GM23338 (cell line): ENCODE measurements at regions not wholly inside any gene's neighbourhood (a gene's known extent, or its start where the extent isn't known, plus 50 kb on each side); places are given as distances from the start of the nearest gene placed in this dataset.

ENCODE experiments used
- CREB1 ChIP-seq: fragments of 250-450 bp; sonication (Bioruptor Pico); IDR thresholded peaks from 2 replicates; pipeline ENCODE4 v1.5.0; 2020; ENCODE audit warnings: low read depth, mild to moderate bottlenecking, moderate library complexity
- EZH2 ChIP-seq: fragments of 200-600 bp; sonication (generic); IDR thresholded peaks from one replicate; pipeline ENCODE4 v1.8.0; 2017; ENCODE audit warnings: antibody characterized with exemption, mild to moderate bottlenecking, low read depth; ENCODE audit not compliant: unreplicated experiment
- EZH2phosphoT487 ChIP-seq: fragments of 200-600 bp; sonication (generic); IDR thresholded peaks from one replicate; pipeline ENCODE4 v1.8.1; 2018; ENCODE audit warnings: antibody characterized with exemption; ENCODE audit not compliant: unreplicated experiment
- JUNB ChIP-seq: IDR thresholded peaks from one replicate; pipeline ENCODE4 v1.6.1; 2016; ENCODE audit warnings: antibody characterized with exemption; ENCODE audit not compliant: unreplicated experiment
- NANOG ChIP-seq: IDR thresholded peaks from 2 replicates; pipeline ENCODE4 v1.6.1; 2016; ENCODE audit warnings: antibody characterized with exemption, borderline replicate concordance
- POLR2AphosphoS5 ChIP-seq: IDR thresholded peaks from 2 replicates; pipeline ENCODE4 v1.6.1; 2016; ENCODE audit warnings: antibody characterized with exemption, low read depth
- REST ChIP-seq: IDR thresholded peaks from one replicate; pipeline ENCODE4 v1.6.1; 2018; ENCODE audit warnings: antibody characterized with exemption; ENCODE audit not compliant: unreplicated experiment
- STAT1 ChIP-seq: IDR thresholded peaks from one replicate; pipeline ENCODE4 v1.6.1; 2016; ENCODE audit warnings: antibody characterized with exemption; ENCODE audit not compliant: unreplicated experiment
- ZNF114 ChIP-seq: fragments of 250-450 bp; sonication (Bioruptor Pico); IDR thresholded peaks from 2 replicates; pipeline ENCODE4 v1.5.0; 2020; ENCODE audit warnings: mild to moderate bottlenecking, moderate library complexity
- ZNF331 ChIP-seq: fragments of 250-450 bp; sonication (Bioruptor Pico); IDR thresholded peaks from 2 replicates; pipeline ENCODE4 v1.5.0; 2020; ENCODE audit warnings: low read depth, mild to moderate bottlenecking, moderate library complexity
- TF ChIP-seq, protein P1 (sequence below), 2 experiments: fragments of 200-600 bp in 1 of 2; sonication (generic) in 1 of 2; conservative IDR thresholded peaks; 2 replicates each; pipeline versions ENCODE4 v1.5.1 to v1.6.1; 2016 to 2017; ENCODE audit warnings: antibody characterized with exemption in 2 of 2, low read depth in 2 of 2, mild to moderate bottlenecking in 2 of 2, moderate library complexity in 1 of 2
- TF ChIP-seq, protein P2 (sequence below): fragments of 250-450 bp; sonication (Bioruptor Pico); IDR thresholded peaks from 2 replicates; pipeline ENCODE4 v1.5.0; 2020; ENCODE audit warnings: mild to moderate bottlenecking, moderate library complexity
- TF ChIP-seq, protein P3 (sequence below): IDR thresholded peaks from 2 replicates; pipeline ENCODE4 v1.6.1; 2016; ENCODE audit warnings: antibody characterized with exemption

DNA sequence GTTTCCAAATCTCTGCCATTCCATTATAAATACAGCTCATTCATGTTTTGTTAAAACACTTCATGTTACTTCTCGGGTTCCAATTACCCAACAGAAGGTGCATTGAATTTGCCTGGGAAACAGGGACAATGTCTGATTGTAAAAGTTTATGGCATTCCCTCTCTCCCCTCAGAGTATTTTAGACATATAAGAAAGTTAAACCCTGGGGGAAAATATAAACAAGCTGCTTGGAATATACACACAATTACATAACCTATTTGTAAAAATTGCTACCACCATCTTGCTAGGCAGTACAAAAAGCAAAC, 60.0 kb downstream of the BTG1 start:
- TF ChIP-seq EZH2phosphoT487 (no peak), REST (no peak), STAT1 (no peak), POLR2AphosphoS5 (no peak), EZH2 (no peak), CREB1 (CRISPR knock-in tag) (no peak), JUNB (no peak), NANOG (no peak), ZNF114 (CRISPR knock-in tag) (no peak), ZNF331 (CRISPR knock-in tag) (no peak)
- TF ChIP-seq, protein P1, sequence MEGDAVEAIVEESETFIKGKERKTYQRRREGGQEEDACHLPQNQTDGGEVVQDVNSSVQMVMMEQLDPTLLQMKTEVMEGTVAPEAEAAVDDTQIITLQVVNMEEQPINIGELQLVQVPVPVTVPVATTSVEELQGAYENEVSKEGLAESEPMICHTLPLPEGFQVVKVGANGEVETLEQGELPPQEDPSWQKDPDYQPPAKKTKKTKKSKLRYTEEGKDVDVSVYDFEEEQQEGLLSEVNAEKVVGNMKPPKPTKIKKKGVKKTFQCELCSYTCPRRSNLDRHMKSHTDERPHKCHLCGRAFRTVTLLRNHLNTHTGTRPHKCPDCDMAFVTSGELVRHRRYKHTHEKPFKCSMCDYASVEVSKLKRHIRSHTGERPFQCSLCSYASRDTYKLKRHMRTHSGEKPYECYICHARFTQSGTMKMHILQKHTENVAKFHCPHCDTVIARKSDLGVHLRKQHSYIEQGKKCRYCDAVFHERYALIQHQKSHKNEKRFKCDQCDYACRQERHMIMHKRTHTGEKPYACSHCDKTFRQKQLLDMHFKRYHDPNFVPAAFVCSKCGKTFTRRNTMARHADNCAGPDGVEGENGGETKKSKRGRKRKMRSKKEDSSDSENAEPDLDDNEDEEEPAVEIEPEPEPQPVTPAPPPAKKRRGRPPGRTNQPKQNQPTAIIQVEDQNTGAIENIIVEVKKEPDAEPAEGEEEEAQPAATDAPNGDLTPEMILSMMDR (conservative IDR thresholded peaks at IDR 0.05; ENCODE audit: low read depth in 2 of 2) = no peak
- TF ChIP-seq, protein P2, sequence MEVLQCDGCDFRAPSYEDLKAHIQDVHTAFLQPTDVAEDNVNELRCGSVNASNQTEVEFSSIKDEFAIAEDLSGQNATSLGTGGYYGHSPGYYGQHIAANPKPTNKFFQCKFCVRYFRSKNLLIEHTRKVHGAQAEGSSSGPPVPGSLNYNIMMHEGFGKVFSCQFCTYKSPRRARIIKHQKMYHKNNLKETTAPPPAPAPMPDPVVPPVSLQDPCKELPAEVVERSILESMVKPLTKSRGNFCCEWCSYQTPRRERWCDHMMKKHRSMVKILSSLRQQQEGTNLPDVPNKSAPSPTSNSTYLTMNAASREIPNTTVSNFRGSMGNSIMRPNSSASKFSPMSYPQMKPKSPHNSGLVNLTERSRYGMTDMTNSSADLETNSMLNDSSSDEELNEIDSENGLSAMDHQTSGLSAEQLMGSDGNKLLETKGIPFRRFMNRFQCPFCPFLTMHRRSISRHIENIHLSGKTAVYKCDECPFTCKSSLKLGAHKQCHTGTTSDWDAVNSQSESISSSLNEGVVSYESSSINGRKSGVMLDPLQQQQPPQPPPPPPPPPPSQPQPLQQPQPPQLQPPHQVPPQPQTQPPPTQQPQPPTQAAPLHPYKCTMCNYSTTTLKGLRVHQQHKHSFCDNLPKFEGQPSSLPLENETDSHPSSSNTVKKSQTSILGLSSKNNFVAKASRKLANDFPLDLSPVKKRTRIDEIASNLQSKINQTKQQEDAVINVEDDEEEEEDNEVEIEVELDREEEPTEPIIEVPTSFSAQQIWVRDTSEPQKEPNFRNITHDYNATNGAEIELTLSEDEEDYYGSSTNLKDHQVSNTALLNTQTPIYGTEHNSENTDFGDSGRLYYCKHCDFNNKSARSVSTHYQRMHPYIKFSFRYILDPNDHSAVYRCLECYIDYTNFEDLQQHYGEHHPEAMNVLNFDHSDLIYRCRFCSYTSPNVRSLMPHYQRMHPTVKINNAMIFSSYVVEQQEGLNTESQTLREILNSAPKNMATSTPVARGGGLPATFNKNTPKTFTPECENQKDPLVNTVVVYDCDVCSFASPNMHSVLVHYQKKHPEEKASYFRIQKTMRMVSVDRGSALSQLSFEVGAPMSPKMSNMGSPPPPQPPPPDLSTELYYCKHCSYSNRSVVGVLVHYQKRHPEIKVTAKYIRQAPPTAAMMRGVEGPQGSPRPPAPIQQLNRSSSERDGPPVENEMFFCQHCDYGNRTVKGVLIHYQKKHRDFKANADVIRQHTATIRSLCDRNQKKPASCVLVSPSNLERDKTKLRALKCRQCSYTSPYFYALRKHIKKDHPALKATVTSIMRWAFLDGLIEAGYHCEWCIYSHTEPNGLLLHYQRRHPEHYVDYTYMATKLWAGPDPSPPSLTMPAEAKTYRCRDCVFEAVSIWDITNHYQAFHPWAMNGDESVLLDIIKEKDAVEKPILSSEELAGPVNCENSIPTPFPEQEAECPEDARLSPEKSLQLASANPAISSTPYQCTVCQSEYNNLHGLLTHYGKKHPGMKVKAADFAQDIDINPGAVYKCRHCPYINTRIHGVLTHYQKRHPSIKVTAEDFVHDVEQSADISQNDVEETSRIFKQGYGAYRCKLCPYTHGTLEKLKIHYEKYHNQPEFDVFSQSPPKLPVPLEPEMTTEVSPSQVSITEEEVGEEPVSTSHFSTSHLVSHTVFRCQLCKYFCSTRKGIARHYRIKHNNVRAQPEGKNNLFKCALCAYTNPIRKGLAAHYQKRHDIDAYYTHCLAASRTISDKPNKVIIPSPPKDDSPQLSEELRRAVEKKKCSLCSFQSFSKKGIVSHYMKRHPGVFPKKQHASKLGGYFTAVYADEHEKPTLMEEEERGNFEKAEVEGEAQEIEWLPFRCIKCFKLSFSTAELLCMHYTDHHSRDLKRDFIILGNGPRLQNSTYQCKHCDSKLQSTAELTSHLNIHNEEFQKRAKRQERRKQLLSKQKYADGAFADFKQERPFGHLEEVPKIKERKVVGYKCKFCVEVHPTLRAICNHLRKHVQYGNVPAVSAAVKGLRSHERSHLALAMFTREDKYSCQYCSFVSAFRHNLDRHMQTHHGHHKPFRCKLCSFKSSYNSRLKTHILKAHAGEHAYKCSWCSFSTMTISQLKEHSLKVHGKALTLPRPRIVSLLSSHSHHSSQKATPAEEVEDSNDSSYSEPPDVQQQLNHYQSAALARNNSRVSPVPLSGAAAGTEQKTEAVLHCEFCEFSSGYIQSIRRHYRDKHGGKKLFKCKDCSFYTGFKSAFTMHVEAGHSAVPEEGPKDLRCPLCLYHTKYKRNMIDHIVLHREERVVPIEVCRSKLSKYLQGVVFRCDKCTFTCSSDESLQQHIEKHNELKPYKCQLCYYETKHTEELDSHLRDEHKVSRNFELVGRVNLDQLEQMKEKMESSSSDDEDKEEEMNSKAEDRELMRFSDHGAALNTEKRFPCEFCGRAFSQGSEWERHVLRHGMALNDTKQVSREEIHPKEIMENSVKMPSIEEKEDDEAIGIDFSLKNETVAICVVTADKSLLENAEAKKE = no peak
- TF ChIP-seq, protein P3, sequence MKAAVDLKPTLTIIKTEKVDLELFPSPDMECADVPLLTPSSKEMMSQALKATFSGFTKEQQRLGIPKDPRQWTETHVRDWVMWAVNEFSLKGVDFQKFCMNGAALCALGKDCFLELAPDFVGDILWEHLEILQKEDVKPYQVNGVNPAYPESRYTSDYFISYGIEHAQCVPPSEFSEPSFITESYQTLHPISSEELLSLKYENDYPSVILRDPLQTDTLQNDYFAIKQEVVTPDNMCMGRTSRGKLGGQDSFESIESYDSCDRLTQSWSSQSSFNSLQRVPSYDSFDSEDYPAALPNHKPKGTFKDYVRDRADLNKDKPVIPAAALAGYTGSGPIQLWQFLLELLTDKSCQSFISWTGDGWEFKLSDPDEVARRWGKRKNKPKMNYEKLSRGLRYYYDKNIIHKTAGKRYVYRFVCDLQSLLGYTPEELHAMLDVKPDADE = no peak
